ENCODE measurements at regions not wholly inside any gene's neighbourhood (a gene's known extent, or its start where the extent isn't known, plus 50 kb on each side); places are given as distances from the start of the nearest gene placed in this dataset.
"Not testable (repeated sequence)": the region's sequence is repeated elsewhere in the genome, so short reads cannot be mapped to it uniquely, and the experiment has no call there.

DNA sequence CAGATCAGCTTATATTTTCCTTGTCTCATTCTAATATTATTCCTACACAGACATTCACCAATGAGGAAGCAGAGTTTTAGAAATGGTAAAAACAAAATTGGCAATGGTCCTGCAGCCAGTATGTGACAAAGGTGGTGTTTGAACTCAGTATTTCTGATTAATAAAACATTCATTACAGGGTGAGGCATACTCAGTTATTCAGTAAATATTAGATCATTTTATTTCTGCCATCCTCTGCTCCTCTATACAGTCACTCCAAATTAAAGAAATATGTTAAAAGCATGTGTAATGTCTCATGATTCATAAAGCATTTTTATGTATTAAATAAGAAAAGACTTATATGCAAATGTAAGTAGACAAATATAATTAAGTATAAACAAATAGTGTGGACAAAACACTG is 684.6 kb upstream of the ACO1 start:
- DNase-seq (ENCODE audit: low read depth): no peak

DNA sequence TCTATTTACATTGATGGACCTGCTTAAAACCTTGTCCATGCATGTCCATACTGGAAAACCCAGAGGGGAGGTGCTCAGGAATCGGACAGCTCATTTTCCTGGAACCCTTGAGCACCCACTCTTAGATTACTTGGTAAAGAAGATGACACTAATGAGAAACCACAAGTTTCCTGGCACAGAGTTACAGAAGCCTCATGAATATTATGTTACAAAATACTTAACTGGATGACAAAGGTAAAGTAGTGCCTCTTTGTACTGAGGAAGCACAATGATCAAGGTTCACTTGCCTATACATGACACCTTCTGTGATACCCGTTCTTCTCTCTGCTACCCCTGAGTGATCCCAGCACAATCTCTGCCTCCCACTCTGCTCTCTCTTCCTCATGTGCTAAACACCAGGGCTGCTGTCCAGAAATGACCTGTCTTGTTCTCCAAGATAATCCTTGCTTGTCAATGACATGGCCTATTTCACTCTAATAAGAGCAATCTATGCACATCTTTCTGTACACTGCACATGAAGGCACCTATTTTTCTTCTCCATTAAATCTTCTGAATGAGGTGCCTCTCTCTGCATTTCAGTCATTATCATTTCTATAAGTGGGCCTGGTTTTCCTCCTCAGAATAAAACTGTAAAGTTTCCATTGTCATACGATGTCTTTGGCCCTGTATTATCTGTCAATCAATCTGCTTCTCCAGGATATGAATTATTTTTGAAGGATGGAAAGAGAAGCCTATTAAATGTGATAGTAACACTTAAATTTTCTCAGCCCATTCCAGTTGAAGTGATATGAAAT is 684.0 kb upstream of the ACO1 start:
- DNase-seq (ENCODE audit: low read depth): no peak

DNA sequence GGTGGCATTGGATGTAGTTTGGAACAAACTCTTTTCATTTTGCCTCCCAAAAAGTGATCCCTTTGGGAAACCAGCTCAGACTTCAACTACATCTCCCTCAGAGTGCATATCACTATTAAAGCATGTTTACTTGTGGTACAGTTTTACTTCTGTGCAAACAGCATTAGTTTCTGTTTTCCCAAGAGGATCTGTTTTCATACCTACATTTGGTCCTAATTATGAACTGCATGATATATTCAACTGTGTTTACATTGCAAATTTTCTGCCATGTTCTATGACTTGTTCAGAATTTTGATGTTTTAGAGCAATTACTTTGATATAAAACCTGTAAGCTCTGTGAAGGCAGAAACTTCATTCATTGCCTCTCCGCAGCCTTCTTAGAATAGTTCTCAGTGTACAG is 681.5 kb upstream of the ACO1 start:
- DNase-seq (ENCODE audit: low read depth): no peak

- DNase-seq (ENCODE audit: low read depth): no peak
These were observed 669.2 kb upstream of the ACO1 start for GRCh38 chr9:31715250-31715649.

DNA sequence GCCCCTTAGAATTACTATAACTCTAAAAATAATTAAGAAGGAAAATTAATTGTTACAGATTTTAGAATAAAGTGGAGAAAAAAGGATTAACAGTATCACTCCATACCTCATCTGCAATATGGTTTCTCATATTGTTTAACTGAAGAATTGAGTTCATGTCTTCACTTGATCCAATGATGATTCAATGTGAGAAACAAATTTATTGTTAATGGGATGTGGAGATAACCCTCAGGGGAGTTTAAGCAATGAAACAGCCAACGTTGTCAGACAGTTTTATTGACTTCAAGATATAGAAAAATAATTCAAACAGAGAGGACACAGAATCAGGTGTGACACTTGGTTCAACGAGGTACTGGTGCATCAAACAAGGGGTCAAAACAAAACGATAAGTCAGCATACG is 665.2 kb upstream of the ACO1 start:
- no peak for DNase-seq (ENCODE audit: low read depth)

DNA sequence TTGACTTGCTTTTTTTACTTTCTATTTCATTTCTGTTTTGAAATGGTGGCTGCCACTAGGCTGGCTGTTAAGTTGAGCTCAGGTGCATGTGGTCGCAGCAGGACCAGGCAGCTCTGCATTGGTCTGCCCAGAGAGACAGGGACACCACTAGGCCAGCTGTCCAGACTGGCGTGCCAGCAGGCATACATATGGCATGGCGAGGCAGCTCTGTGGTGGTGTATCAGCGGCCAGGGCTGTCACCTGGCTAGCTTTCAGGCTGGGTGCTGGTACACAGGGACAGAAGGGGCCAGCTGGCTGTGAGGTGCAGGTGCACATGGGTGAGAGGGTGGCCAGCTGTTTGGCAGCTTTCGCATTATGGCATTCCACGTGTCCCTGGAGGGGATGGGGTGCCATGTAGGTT is 654.0 kb upstream of the ACO1 start:
- no peak for DNase-seq (ENCODE audit: low read depth)

- DNase-seq (ENCODE audit: low read depth): no peak
These were observed 651.3 kb upstream of the ACO1 start for GRCh38 chr9:31733166-31733565.

DNA sequence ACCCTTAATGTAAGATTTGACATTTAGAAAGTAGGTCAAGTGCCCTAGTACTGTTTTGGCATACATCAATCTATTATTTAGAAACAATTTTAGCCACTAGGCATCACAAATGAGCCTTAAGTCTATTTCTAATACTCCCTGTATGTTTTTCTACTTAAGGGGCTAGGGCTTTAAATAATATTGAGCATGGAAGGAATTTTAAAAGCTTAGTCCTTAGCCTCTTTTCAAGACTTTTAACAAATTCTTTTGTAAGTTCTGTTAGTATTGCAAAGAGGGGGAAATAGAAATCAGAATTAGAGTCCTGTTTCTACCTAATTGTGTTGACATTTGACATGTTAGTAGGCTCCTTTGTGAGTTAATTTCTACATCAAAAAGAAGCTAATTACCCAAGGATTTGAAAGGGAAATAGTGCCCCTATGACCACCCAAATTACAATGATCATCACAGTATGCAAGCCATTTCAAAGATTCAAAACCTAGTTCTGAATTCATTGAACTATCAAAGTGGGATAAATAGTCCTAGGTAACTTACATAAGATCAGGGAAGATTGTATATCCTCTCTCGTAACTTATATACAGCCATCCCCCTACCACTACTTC is 647.8 kb upstream of the ACO1 start:
- no peak for DNase-seq (ENCODE audit: low read depth)

DNA sequence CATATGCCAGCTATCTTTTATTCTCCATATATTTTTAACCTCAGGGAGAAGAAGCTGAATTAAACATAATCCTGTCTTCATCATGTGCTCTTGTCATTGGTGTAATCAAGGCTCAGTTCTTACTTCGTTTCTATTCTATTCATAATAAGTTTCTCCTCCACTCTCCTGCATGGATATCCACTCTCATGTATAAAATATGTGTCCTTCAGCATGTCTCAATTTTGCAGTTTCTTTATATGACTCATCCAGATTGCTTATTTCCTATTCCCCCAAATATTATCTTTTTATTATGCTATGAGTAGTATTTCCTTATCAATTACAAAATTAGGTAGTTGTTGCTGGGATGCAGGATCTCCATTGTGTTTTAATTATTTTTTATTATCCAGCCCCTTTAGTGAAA is 643.7 kb upstream of the ACO1 start:
- DNase-seq (ENCODE audit: low read depth): no peak

GRCh38 chr9:31744589-31744988 is 639.9 kb upstream of the ACO1 start:
- no peak for DNase-seq (ENCODE audit: low read depth)

- no peak for DNase-seq (ENCODE audit: low read depth)
These were observed 639.0 kb upstream of the ACO1 start for GRCh38 chr9:31745468-31745867.

DNA sequence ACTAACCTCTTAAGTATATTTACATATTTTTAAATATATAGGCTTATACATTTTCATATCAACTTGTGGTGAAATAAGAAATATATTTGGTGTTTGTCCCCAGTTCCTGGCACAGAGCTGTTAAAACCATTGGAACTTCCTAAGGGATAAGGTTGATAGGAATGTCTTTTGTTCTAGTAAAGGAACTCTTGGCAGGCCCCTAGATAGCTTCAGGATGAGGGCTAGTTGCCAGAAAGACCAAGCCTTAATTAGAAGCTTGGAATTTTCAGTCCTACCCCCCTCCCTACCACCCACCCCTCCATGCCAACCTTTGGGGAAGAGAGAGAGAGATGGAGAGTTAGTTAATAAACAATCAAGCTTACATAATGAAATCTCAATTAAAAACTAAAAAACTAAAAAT is 638.6 kb upstream of the ACO1 start:
- no peak for DNase-seq (ENCODE audit: low read depth)

DNA sequence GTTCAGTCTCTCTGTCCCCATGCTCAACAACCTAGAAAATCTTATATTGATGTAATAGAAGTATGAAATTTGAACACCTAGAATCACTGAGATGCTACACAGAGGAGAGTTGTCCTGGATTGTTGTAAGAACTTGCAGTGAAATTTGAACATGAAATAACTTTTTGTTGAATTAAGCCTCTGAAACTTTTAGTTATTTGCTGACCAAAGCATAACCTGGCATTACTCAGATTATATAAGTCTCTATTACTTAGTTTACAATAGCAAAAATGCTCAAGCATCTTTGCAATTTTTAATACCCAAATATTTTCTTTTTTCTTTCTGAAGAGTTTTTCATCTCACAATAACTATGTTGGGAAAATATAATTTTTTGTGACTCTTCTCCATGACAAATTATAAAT is 630.7 kb upstream of the ACO1 start:
- DNase-seq (ENCODE audit: low read depth): no peak

- no peak for DNase-seq (ENCODE audit: low read depth)
These were observed 624.7 kb upstream of the ACO1 start for GRCh38 chr9:31759703-31760102.

- DNase-seq (ENCODE audit: low read depth): not testable (repeated sequence)
These were observed 610.4 kb upstream of the ACO1 start for GRCh38 chr9:31774021-31774420.

GRCh38 chr9:31774571-31774970 is 609.9 kb upstream of the ACO1 start:
- DNase-seq (ENCODE audit: low read depth): no peak

GRCh38 chr9:31776471-31776870 is 608.0 kb upstream of the ACO1 start:
- no peak for DNase-seq (ENCODE audit: low read depth)

DNA sequence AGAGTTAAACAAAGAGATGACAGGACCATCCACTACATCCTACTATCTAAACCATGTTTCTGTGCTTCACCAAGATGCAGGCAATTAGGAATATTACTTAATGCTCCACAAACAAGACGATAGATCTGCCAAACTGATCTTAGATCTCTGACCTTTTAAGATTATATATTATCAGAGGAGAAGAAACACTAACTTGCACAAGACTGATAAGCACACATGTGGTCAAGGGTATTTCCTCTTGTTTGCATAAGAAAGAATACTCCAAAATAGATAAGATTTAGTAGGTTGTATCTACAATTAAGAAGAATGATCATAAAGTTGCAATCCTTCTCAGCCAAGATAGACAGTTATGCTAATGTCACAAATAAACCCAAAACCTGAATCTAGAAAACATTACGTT is 601.0 kb upstream of the ACO1 start:
- DNase-seq (ENCODE audit: low read depth): no peak

- DNase-seq (ENCODE audit: low read depth): no peak
These were observed 593.7 kb upstream of the ACO1 start for GRCh38 chr9:31790720-31791119.

GRCh38 chr9:31799953-31800609 is 584.4 kb upstream of the ACO1 start:
- DNase-seq (ENCODE audit: low read depth): no peak

DNA sequence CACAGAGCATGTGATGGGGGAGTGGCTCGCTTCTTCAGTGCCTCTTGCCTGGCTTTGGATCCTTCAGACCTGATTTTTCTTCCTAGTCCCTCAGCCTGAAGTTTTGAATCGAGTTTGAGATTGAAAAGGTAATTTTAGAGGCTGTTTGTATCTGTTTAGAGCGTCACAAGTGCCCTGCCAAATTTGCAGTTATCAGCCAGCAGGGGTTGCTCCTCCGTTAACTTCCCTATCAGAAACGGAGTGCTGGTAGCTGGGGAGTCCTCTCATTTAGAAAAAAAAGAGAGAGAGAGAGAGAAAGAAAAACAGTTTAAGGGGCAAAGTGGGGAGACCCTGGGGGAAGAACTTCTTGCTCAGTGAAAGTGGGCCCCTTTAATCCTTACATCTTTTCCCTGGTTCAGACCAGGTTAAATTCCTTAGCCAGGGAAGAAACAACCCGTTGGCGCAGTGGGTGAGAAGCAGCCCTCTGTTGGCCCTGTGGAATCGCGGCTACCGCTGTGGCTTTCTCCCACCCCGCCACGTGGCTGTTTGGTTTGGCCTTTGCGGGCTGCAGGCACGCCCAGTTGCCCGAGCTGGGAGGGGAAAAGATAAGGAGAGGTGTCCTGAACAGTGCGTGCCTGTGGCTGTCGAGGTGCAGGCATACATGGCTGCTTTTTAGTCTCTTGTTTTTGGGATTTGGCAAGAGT is 576.7 kb upstream of the ACO1 start:
- no peak for DNase-seq (ENCODE audit: low read depth)

DNA sequence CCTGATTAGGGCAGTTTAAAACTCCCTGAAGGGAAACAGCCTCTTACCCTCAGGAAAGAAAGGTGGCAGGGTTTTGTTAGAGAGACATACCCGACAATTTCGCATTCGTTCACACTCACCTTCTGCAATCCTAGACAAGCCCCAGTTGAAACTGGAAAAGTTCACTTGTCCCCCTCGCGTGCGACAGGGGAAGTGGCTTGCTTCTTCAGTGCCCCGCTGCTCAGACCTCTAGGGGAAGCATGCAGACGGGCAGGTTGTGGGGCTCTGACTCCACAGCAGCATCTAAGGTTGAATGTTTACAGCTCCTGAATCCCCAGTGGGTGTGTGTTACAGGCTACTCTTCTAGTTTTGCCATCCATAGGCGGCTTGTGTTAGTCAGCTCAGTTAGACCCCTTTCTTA is 575.7 kb upstream of the ACO1 start:
- DNase-seq (ENCODE audit: low read depth): no peak

DNA sequence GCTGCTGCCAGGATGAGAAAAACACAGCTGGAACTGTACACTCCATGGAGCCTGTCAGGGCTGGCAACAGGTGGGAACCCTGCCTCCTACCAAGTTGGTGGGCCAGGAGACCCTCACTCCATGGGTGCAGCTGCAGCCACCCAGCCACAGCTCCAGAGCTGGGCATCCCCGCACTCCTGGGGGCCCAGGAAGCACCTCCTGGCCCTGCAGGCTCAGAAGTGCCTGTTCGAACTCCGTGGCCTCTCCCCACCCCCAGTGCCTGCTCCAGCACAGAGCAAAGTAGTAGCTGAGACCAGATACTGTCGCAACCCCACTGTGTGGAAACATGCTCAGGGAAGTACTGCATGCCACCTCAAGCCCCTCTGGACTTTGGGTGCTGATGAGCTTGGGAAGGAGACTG is 564.0 kb upstream of the ACO1 start:
- no peak for DNase-seq (ENCODE audit: low read depth)
